Astrocyte (in vitro differentiated cells and primary cell): ENCODE measurements at regions not wholly inside any gene's neighbourhood (a gene's known extent, or its start where the extent isn't known, plus 50 kb on each side); places are given as distances from the start of the nearest gene placed in this dataset.
A peak's percentile ranks its signal among the peaks of the same experiment; 100 is the strongest.

Experiments
- DNase-seq: peaks from one replicate; pipeline ENCODE4 v3.0.0-alpha.2; 2010; ENCODE audit warnings: low read depth
- FAIRE-seq: peaks from 2 replicates; lab custom pipeline; 2011; peaks lifted over from hg19 to GRCh38; lab: Jason Lieb, UNC
- H2AFZ ChIP-seq: 2 replicates; pipeline ENCODE4 v1.6.0; 2012; ENCODE audit warnings: low read depth, low read length, inconsistent platforms
- H3K27ac ChIP-seq: 2 replicates; pipeline ENCODE4 v1.5.1; 2011; ENCODE audit warnings: low read depth, low read length, inconsistent platforms
- H3K27me3 ChIP-seq: 2 replicates; pipeline ENCODE4 v1.6.0; 2011; ENCODE audit warnings: low read length, inconsistent platforms; ENCODE audit not compliant: insufficient read depth
- H3K36me3 ChIP-seq: 2 replicates; pipeline ENCODE4 v1.5.1; 2011; ENCODE audit warnings: low read length, inconsistent platforms; ENCODE audit not compliant: insufficient read depth
- H3K4me1 ChIP-seq: 2 replicates; pipeline ENCODE4 v1.5.1; 2011; ENCODE audit warnings: low read length, inconsistent platforms; ENCODE audit not compliant: insufficient read depth
- H3K4me2 ChIP-seq: 2 replicates; pipeline ENCODE4 v1.6.0; 2012; ENCODE audit warnings: low read length, inconsistent platforms
- H3K4me3 ChIP-seq: 2 replicates; pipeline ENCODE4 v1.5.1; 2011; ENCODE audit warnings: low read depth, mild to moderate bottlenecking, low read length, inconsistent platforms; ENCODE audit not compliant: insufficient read depth
- H3K79me2 ChIP-seq: 2 replicates; pipeline ENCODE4 v1.6.0; 2012; ENCODE audit warnings: mild to moderate bottlenecking, low read length, inconsistent platforms; ENCODE audit not compliant: insufficient read depth
- H3K9ac ChIP-seq: 2 replicates; pipeline ENCODE4 v1.6.0; 2012; ENCODE audit warnings: mild to moderate bottlenecking, low read length, inconsistent platforms
- H3K9me3 ChIP-seq: 2 replicates; pipeline ENCODE4 v1.5.1; 2012; ENCODE audit warnings: low read depth, mild to moderate bottlenecking, low read length, inconsistent platforms; ENCODE audit not compliant: insufficient read depth
- H4K20me1 ChIP-seq: 2 replicates; pipeline ENCODE4 v1.6.0; 2012; ENCODE audit warnings: low read length, inconsistent platforms; ENCODE audit not compliant: insufficient read depth
- H3K27ac Mint-ChIP-seq: one replicate; pipeline ENCODE4 v1.8.0; 2021; ENCODE audit warnings: mild to moderate bottlenecking, mixed read lengths; ENCODE audit not compliant: unreplicated experiment
- H3K27me3 Mint-ChIP-seq: one replicate; pipeline ENCODE4 v1.8.0; 2021; ENCODE audit warnings: low read depth, mixed read lengths; ENCODE audit not compliant: unreplicated experiment
- H3K36me3 Mint-ChIP-seq: one replicate; pipeline ENCODE4 v1.8.0; 2021; ENCODE audit warnings: low read depth, mixed read lengths; ENCODE audit not compliant: unreplicated experiment
- H3K4me1 Mint-ChIP-seq: one replicate; pipeline ENCODE4 v1.8.0; 2021; ENCODE audit warnings: low read depth, mixed read lengths; ENCODE audit not compliant: unreplicated experiment
- H3K4me3 Mint-ChIP-seq: one replicate; pipeline ENCODE4 v1.8.0; 2021; ENCODE audit warnings: mild to moderate bottlenecking, moderate library complexity, mixed read lengths; ENCODE audit not compliant: unreplicated experiment
- H3K9me3 Mint-ChIP-seq: one replicate; pipeline ENCODE4 v1.8.0; 2021; ENCODE audit warnings: mild to moderate bottlenecking, mixed read lengths; ENCODE audit not compliant: unreplicated experiment
- CTCF ChIP-seq: IDR thresholded peaks from 2 replicates; pipeline ENCODE4 v1.5.1; 2011; ENCODE audit warnings: low read depth, mild to moderate bottlenecking, inconsistent platforms, low read length, moderate library complexity; ENCODE audit not compliant: insufficient read depth
- EZH2 ChIP-seq: IDR thresholded peaks from 2 replicates; pipeline ENCODE4 v1.6.1; 2012; ENCODE audit warnings: mild to moderate bottlenecking, low read length, inconsistent platforms; ENCODE audit not compliant: insufficient read depth

DNA sequence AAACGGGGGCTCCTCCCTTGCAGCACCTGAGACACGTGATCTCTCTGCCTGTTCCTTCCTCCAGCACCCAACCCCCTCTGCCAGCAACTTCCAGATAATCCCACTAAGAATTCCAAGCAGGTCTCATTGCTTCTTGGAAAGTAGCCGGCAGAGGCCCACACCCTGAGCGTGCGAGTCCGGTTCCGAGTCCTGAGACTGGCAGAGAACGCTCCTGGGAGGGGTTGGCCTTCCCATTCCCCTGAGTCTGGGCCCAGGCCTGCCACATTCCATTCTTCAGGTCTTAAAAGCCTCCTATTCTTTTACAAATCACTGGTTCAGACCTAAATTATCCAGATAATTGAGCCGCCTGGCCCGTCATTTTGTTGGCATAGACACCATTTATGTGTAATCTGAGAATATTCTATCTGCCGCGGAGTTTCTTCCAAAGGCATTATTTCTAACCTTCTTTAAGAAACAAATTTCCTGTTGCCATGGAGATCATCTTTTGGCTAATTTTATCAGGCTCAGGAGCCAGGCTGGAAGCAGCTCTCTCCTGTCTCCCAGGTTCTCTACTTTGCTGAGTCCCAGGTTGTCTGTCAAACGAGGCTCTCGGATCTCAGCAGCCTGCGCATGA is 165.4 kb downstream of the MYCN start:
- H4K20me1 ChIP-seq = no peaks in the 10 kb centered on the region
- no peaks in the 10 kb centered on the region for H3K27me3 ChIP-seq
- Mint-ChIP-seq H3K27ac (peak overlapping the region; percentile 80), H3K27me3 (peaks cover 24% of the 10 kb centered on the region), H3K4me3 (peak overlapping the region; percentile 68), H3K9me3 (no peaks in the 10 kb centered on the region), H3K4me1 (peaks cover 13% of the 10 kb centered on the region), H3K36me3 (no peaks in the 10 kb centered on the region)
- H2AFZ ChIP-seq = no peak overlapping the region
- H3K79me2 ChIP-seq = no peaks in the 10 kb centered on the region
- TF ChIP-seq CTCF (no peak), EZH2 (no peak)
- H3K4me2 ChIP-seq = peak overlapping the region; percentile 36
- no peak overlapping the region for H3K9ac ChIP-seq
- H3K9me3 ChIP-seq = peaks cover 4% of the 10 kb centered on the region
- H3K36me3 ChIP-seq = no peaks in the 10 kb centered on the region
- H3K4me1 ChIP-seq = no peaks in the 10 kb centered on the region
- no peak overlapping the region for H3K27ac ChIP-seq
- no peak for FAIRE-seq
- no peak overlapping the region for H3K4me3 ChIP-seq
- DNase-seq = no peak

GRCh38 chr2:16104949-16105668 is 164.8 kb downstream of the MYCN start:
- Mint-ChIP-seq H3K27me3 (peaks cover 27% of the 10 kb centered on the region), H3K27ac (peak overlapping the region; percentile 80), H3K4me1 (peaks cover 13% of the 10 kb centered on the region), H3K36me3 (no peaks in the 10 kb centered on the region), H3K4me3 (peak overlapping the region; percentile 68), H3K9me3 (no peaks in the 10 kb centered on the region)
- H3K4me2 ChIP-seq = peak overlapping the region; percentile 36
- TF ChIP-seq EZH2 (no peak), CTCF (no peak)
- no peaks in the 10 kb centered on the region for H3K36me3 ChIP-seq
- H3K4me3 ChIP-seq = no peak overlapping the region
- no peak overlapping the region for H2AFZ ChIP-seq
- H3K27ac ChIP-seq = no peak overlapping the region
- peaks cover 4% of the 10 kb centered on the region for H3K9me3 ChIP-seq
- H4K20me1 ChIP-seq = no peaks in the 10 kb centered on the region
- DNase-seq (no peak), FAIRE-seq (no peak)
- H3K9ac ChIP-seq = no peak overlapping the region
- H3K79me2 ChIP-seq = no peaks in the 10 kb centered on the region
- no peaks in the 10 kb centered on the region for H3K27me3 ChIP-seq
- H3K4me1 ChIP-seq = no peaks in the 10 kb centered on the region
